NB4 (cell line): ENCODE measurements at regions not wholly inside any gene's neighbourhood (a gene's known extent, or its start where the extent isn't known, plus 50 kb on each side); places are given as distances from the start of the nearest gene placed in this dataset.

Source experiments
- MYC ChIP-seq: IDR thresholded peaks from 2 replicates; pipeline ENCODE4 v1.6.1; 2011; ENCODE audit warnings: low read depth, low read length
- POLR2A ChIP-seq: IDR thresholded peaks from 2 replicates; pipeline ENCODE4 v1.6.1; 2011; ENCODE audit warnings: mild to moderate bottlenecking; ENCODE audit not compliant: insufficient read length; ENCODE audit errors: extremely low read depth
- TF ChIP-seq, protein P1 (sequence below): IDR thresholded peaks from one replicate; pipeline ENCODE4 v1.5.1; 2012; ENCODE audit warnings: low read depth, low read length

- TF ChIP-seq, protein P1, sequence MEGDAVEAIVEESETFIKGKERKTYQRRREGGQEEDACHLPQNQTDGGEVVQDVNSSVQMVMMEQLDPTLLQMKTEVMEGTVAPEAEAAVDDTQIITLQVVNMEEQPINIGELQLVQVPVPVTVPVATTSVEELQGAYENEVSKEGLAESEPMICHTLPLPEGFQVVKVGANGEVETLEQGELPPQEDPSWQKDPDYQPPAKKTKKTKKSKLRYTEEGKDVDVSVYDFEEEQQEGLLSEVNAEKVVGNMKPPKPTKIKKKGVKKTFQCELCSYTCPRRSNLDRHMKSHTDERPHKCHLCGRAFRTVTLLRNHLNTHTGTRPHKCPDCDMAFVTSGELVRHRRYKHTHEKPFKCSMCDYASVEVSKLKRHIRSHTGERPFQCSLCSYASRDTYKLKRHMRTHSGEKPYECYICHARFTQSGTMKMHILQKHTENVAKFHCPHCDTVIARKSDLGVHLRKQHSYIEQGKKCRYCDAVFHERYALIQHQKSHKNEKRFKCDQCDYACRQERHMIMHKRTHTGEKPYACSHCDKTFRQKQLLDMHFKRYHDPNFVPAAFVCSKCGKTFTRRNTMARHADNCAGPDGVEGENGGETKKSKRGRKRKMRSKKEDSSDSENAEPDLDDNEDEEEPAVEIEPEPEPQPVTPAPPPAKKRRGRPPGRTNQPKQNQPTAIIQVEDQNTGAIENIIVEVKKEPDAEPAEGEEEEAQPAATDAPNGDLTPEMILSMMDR = peak; percentile 34
- TF ChIP-seq MYC (no peak), POLR2A (no peak)
These were observed 217.5 kb upstream of the PLXNA2 start for GRCh38 chr1:208461680-208462079.
